ENCODE measurements at regions not wholly inside any gene's neighbourhood (a gene's known extent, or its start where the extent isn't known, plus 50 kb on each side); places are given as distances from the start of the nearest gene placed in this dataset.

DNA sequence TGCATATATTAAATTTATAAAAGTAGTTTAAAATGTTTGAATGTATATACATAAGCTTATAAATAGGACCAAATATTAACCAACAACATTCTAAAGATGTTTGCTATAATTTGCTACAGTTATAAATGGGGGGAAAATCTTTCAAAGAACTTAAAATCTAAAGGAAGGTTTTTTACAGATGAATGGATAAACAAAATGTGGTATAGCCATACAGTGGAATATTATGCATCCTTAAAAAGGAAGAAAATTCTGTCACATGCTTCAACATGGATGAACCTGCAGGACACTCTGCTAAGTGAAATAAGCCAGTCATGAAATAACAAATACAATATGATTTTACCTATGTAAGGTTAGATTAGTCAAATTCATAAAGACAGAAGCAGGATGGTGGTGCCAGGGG is 75.8 kb downstream of the TMEM17 start:
- Histone ChIP-seq H3K4me1 (no peaks in the 10 kb centered on the region), H3K36me3 (no peaks in the 10 kb centered on the region), H3K9me3 (no peaks in the 10 kb centered on the region), H3K4me3 (ENCODE audit: low read depth, low read length) (no peak overlapping the region), H3K27me3 (no peaks in the 10 kb centered on the region)
- TF ChIP-seq, protein P1, sequence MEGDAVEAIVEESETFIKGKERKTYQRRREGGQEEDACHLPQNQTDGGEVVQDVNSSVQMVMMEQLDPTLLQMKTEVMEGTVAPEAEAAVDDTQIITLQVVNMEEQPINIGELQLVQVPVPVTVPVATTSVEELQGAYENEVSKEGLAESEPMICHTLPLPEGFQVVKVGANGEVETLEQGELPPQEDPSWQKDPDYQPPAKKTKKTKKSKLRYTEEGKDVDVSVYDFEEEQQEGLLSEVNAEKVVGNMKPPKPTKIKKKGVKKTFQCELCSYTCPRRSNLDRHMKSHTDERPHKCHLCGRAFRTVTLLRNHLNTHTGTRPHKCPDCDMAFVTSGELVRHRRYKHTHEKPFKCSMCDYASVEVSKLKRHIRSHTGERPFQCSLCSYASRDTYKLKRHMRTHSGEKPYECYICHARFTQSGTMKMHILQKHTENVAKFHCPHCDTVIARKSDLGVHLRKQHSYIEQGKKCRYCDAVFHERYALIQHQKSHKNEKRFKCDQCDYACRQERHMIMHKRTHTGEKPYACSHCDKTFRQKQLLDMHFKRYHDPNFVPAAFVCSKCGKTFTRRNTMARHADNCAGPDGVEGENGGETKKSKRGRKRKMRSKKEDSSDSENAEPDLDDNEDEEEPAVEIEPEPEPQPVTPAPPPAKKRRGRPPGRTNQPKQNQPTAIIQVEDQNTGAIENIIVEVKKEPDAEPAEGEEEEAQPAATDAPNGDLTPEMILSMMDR (IDR thresholded peaks at IDR 0.05; ENCODE audit: low read depth, low read length) = no peak
- DNase-seq = no peak

DNA sequence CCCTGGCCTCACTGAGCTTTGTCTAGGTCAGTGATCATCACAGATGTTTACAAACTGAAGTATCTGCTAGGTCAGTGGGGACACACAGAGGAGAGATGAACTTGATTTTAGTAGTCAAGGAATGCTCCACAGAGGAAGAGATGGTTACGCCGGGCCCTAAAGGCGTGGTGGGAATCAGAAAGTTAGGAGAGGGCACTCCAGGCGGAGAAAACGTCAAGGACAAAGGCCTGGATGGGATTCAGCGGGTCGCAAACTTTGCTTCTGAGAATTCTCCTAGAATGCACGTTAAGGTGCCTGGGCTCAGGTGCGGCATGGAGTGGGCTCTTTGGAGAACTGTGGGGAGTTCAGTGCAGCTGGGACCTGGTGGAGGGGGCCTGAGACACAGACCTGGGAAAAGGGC is 78.8 kb downstream of the TMEM17 start:
- TF ChIP-seq, protein P1 (IDR thresholded peaks at IDR 0.05; ENCODE audit: low read depth, low read length) = no peak
- no peak for DNase-seq
- no peaks in the 10 kb centered on the region for H3K4me1 ChIP-seq
- H3K9me3 ChIP-seq = no peaks in the 10 kb centered on the region
- H3K27me3 ChIP-seq = no peaks in the 10 kb centered on the region
- H3K36me3 ChIP-seq = no peaks in the 10 kb centered on the region
- no peak overlapping the region for H3K4me3 ChIP-seq (ENCODE audit: low read depth, low read length)

DNA sequence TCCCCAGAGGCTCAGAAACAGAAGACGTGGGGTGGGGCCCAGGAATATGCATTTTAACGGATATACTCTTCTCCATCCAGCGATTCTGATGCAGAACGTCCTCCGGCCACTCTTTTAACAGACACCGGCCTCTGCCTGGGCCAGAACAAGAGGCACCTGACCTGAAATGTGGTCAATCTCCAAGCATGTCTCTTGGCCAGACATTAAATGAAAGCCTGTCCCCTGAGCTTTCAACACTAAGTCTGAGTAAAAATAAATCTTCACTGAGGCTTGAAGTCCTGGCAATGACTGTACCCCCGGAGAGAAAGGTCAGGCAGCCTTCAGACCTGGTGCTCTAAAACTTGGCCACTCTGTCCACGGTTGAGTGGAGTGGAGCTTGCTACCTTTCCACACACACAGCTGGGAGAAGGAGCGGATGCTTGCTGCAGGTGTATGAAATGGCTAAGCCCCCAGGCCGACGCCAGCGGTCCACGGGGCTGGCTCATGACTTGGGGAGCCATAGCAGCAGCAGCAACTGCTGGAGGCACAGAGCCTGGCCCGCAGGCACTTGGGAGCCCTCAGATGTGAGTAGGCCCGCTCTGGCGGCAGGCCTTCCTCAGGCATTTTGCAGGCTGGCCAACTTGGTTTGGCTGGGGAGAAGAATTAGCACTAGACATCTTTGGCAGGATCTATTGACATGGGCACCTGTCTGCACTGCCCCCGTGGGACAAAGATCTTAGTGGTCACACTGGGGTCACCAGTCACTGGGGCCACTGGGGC is 79.7 kb downstream of the TMEM17 start:
- no peak overlapping the region for H3K4me3 ChIP-seq (ENCODE audit: low read depth, low read length)
- no peaks in the 10 kb centered on the region for H3K36me3 ChIP-seq
- H3K27me3 ChIP-seq = no peaks in the 10 kb centered on the region
- H3K9me3 ChIP-seq = no peaks in the 10 kb centered on the region
- no peak for DNase-seq
- H3K4me1 ChIP-seq = no peaks in the 10 kb centered on the region
- TF ChIP-seq, protein P1 (IDR thresholded peaks at IDR 0.05; ENCODE audit: low read depth, low read length) = no peak

DNA sequence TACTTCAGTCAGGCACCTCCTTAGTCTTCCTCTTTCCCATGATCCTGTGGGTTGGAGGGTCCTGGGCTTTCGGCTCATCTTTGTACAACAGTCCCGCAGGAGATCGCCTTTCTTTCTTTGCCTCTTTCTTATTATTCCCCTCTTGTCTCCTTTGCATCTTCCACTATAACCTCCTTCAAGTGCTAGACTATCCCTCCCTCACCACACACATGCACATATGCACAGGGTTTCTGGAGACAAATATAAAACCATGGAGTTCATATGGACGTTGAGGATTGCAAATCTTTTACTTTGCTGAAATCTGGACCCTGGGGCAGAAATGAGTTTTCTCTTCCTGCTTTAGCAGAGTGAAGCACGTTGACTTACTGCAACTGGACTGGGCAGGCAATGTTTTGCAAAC is 80.3 kb downstream of the TMEM17 start:
- H3K27me3 ChIP-seq = no peaks in the 10 kb centered on the region
- H3K36me3 ChIP-seq = no peaks in the 10 kb centered on the region
- H3K4me1 ChIP-seq = no peaks in the 10 kb centered on the region
- no peaks in the 10 kb centered on the region for H3K9me3 ChIP-seq
- DNase-seq = no peak
- TF ChIP-seq, protein P1 (IDR thresholded peaks at IDR 0.05; ENCODE audit: low read depth, low read length) = no peak
- H3K4me3 ChIP-seq (ENCODE audit: low read depth, low read length) = no peak overlapping the region

DNA sequence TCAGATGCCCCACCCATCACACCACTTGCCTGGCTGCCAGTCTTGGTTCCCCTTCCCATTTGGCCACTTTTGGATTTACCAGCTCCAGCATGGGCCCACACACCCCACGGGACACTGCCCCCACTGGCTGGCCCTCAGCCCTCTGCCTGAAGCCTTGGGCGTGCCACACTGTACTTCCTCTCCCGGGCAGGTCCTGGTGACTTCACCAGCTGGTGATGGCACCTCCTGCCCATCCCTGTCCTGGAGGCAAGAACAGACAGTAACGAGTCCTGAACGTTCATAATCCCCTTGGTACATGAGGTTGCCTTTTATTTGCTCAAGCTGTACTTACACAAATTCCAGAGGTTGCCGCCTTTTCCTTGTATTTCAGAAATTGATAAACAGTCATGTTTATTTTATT is 81.1 kb downstream of the TMEM17 start:
- Histone ChIP-seq H3K27me3 (no peaks in the 10 kb centered on the region), H3K4me1 (no peaks in the 10 kb centered on the region), H3K36me3 (no peaks in the 10 kb centered on the region), H3K9me3 (no peaks in the 10 kb centered on the region), H3K4me3 (ENCODE audit: low read depth, low read length) (no peak overlapping the region)
- TF ChIP-seq, protein P1 (IDR thresholded peaks at IDR 0.05; ENCODE audit: low read depth, low read length) = no peak
- DNase-seq = no peak

DNA sequence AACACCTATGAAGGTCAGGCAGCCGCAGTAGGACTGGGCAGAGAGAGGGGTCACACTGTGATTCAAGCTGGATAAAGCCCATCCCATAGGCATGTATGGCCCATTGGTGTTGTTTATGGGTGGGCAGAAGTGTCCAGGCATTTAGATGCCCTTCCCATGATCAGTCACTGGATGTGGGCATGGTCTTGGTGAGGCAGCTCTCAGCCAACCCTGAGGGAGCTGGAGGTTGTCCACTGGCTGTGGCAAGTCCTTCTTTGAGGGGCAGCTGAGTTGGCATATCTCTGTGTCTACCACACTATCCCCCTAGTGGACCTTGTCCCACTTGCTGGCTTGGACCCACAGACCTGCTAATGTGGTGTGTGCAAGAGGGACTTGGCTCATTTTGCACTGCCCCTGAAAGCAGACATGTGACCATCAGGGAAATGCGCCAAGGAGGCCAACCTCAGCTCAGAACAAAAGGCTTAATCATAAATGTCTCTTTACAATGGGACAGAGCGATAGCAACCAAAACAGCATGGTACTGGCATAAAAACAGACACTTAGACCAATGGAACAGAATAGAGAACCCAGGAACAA is 82.0 kb downstream of the TMEM17 start:
- TF ChIP-seq, protein P1 (IDR thresholded peaks at IDR 0.05; ENCODE audit: low read depth, low read length) = no peak
- Histone ChIP-seq H3K9me3 (no peaks in the 10 kb centered on the region), H3K4me1 (no peaks in the 10 kb centered on the region), H3K4me3 (ENCODE audit: low read depth, low read length) (no peak overlapping the region), H3K36me3 (no peaks in the 10 kb centered on the region), H3K27me3 (no peaks in the 10 kb centered on the region)
- no peak for DNase-seq

All from BE2C (cell line).